SJSA1 (cell line): ENCODE measurements at regions not wholly inside any gene's neighbourhood (a gene's known extent, or its start where the extent isn't known, plus 50 kb on each side); places are given as distances from the start of the nearest gene placed in this dataset.
A peak's percentile ranks its signal among the peaks of the same experiment; 100 is the strongest.

Experiments used
- DNase-seq, 2 experiments: peaks; one replicate each; pipeline ENCODE4 v3.0.0-alpha.2; 2015 to 2020; ENCODE audit warnings: low spot score in 2 of 2, low read depth in 1 of 2
- H3K27ac ChIP-seq: fragments of 250-450 bp; sonication (Bioruptor Pico); 2 replicates; pipeline ENCODE4 v1.5.1; 2020; ENCODE audit warnings: mild to moderate bottlenecking, moderate library complexity
- H3K27me3 ChIP-seq: fragments of 250-450 bp; sonication (Bioruptor Pico); replicated peaks from 2 replicates; pipeline ENCODE4 v1.5.1; 2020; ENCODE audit warnings: mild to moderate bottlenecking, moderate library complexity
- H3K36me3 ChIP-seq: fragments of 250-450 bp; sonication (Bioruptor Pico); 2 replicates; pipeline ENCODE4 v1.5.1; 2020; ENCODE audit warnings: mild to moderate bottlenecking
- H3K4me1 ChIP-seq: fragments of 250-450 bp; sonication (Bioruptor Pico); replicated peaks from 2 replicates; pipeline ENCODE4 v1.6.1; 2021; ENCODE audit warnings: mild to moderate bottlenecking
- H3K4me3 ChIP-seq: fragments of 250-450 bp; sonication (Bioruptor Pico); 2 replicates; pipeline ENCODE4 v1.5.1; 2020; ENCODE audit warnings: mild to moderate bottlenecking
- H3K9me3 ChIP-seq: fragments of 250-450 bp; sonication (Bioruptor Pico); replicated peaks from 2 replicates; pipeline ENCODE4 v1.5.1; 2020; ENCODE audit warnings: mild to moderate bottlenecking

DNA sequence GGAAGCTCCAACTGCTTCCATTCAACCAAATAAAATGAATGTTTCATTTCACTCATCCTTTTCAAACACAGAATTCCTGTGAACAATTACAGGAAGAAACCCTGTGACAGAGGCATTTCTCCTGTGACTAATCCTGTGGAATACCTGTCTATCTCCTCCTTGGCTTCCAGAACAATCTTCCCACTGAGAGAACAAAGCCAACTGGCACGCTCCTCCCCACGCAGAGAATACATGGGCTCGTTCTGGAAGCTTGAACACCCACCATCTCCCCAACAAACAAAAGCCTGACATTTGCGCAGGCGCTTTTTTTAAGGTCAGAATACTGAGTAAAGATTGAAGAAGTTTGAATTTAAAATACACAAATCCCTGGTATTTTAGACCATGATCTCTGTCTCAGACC is 104.7 kb upstream of the SLC66A3 start:
- peaks cover 4% of the 10 kb centered on the region; the same call in 1 of the 2 replicates for H3K4me1 ChIP-seq
- no peaks in the 10 kb centered on the region for H3K27me3 ChIP-seq
- no peak for DNase-seq

DNA sequence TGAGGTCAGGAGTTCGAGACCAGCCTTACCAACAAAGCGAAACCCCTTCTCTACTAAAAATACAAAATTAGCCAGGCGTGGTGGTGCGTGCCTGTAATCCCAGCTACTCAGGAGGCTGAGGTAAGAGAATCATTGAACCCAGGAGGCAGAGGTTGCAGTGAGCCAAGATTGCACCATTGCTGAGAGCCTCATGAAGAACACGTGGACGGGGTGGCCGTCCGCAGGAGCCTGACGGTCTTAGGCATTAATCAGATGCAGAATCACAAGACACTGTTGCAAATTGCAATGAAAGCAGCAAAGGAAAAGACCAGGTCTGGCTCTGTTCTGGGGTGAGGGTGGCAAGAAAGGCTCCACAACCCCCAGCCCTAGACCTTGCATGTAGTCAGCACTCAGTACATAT is 104.0 kb upstream of the SLC66A3 start:
- no peaks in the 10 kb centered on the region for H3K36me3 ChIP-seq
- peaks cover 10% of the 10 kb centered on the region for H3K4me1 ChIP-seq
- H3K4me3 ChIP-seq = no peak overlapping the region
- no peak for DNase-seq
- H3K27ac ChIP-seq = no peak overlapping the region
- H3K9me3 ChIP-seq = no peaks in the 10 kb centered on the region
- no peaks in the 10 kb centered on the region for H3K27me3 ChIP-seq

More for the DNA sequence above, 104.7 kb upstream of the SLC66A3 start:
- H3K4me3 ChIP-seq = no peak overlapping the region
- no peaks in the 10 kb centered on the region for H3K9me3 ChIP-seq
- H3K27ac ChIP-seq = no peak overlapping the region
- no peaks in the 10 kb centered on the region for H3K36me3 ChIP-seq

DNA sequence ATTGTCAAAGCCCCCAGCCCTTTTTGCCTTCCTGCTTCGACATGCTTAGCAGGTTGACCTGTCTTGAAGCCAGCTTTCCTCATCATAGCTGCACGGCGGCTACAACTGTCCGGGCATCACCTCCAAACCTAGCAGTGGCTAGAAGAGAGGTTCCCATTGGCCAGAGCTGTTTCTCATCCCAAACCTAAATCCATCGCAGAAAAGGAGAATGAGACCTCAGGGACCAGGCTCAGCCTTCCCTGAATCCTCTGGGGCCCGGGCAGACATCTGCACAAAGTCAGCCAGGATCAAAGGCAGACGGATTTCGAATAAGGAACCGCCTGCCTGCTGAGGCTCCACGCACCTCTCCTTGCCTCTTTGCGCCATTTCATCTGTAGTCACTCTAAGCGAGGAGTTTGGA is 101.7 kb upstream of the SLC66A3 start:
- Histone ChIP-seq H3K9me3 (no peaks in the 10 kb centered on the region), H3K27ac (no peak overlapping the region), H3K4me1 (peaks cover 20% of the 10 kb centered on the region), H3K36me3 (no peaks in the 10 kb centered on the region), H3K4me3 (no peak overlapping the region), H3K27me3 (no peaks in the 10 kb centered on the region)
- DNase-seq = no peak

DNA sequence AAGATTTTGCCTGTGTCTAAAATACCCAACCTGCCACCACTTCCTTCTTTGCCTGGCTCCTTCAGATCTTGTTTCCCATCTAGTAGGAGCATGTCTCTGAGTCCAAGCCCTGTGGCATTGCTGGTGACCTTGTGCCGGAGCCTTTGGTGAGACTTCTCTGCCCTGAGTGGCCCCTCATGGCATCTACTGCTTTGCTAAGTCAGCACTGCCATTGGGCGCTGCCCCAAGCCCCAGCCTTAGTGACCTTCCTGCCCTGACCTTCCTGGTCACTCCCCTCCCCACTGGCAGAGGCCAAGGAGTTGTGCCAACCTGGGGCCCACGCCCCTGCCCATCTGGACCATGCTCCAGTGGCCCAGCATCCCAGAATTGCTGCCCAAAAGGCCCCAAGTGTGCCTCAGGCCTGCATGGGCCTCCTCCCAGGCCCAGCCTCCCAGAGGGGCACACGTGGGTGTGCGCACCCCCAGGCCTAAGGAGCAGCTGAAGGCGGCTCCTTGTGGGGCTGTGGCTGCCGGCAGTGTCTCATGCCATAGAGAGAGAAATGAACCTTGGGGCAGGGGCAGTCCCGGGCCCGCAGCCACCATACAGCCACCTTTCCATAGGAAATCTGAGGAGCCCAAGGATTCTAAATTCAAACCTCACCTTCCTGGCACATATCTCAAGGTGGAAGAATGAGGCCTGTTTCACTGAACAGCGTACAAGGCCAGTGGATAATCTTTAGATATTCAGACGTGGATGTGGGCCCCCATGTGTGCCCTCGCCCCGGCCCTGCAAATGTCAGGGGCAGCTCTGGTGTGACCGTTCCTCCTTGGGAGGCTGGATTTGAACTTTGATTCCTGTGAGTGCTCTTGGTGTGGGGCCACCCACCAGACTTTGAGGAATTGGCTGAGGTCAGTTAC is 100.2 kb upstream of the SLC66A3 start:
- H3K36me3 ChIP-seq = no peaks in the 10 kb centered on the region
- H3K4me3 ChIP-seq = no peak overlapping the region
- H3K4me1 ChIP-seq = peaks cover 20% of the 10 kb centered on the region
- no peak for DNase-seq
- no peak overlapping the region for H3K27ac ChIP-seq
- no peaks in the 10 kb centered on the region for H3K9me3 ChIP-seq
- no peaks in the 10 kb centered on the region for H3K27me3 ChIP-seq

DNA sequence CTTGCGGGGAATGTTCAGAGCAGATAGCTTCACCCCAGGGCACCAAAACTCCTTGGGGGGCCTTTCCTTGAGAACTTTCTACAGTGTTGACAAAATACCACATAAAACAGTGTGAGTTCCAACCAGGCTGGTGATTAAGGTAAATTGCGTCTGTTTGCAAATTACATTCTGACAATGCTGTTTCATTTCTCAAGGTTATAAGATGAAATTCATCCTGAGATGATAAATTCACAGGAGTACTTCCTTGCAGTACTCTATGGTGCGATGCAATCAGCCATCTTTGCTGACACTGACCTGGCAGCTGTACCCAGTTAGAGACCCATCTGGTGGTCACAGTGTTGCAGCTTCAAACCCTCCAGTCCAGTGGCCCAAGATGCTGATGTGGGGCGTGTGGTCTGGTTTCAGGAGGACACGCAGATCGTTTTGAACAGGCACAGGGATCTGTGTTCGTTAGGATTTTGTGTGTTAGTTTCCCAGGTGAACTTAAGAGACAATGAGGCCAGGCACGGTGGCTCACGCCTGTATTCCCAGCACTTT is 99.5 kb upstream of the SLC66A3 start:
- Histone ChIP-seq H3K27me3 (no peaks in the 10 kb centered on the region), H3K9me3 (no peaks in the 10 kb centered on the region), H3K4me3 (no peak overlapping the region), H3K27ac (no peak overlapping the region), H3K36me3 (no peaks in the 10 kb centered on the region), H3K4me1 (peaks cover 20% of the 10 kb centered on the region)
- no peak for DNase-seq

DNA sequence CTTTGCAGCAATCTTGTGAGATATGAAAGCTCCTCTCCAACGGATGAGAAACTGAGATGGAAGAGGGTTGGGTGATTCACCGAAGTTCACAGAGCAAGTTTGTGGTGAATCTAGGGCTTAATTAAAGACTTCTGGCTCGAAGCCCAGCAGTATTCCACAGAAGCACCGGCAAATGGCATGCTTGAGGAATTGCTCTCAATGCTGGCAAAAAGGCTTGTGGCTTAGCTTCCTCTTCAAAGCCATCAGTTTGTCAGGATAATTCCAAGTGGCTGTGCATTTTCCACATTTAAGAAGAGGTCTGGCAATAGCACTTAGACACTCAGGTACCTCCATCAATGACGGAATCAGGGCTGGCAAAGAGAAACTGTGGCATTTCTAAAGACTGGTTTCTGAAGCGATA is 98.7 kb upstream of the SLC66A3 start:
- H3K4me3 ChIP-seq = no peak overlapping the region
- H3K9me3 ChIP-seq = no peaks in the 10 kb centered on the region
- no peaks in the 10 kb centered on the region for H3K27me3 ChIP-seq
- H3K4me1 ChIP-seq = peaks cover 20% of the 10 kb centered on the region
- no peak overlapping the region for H3K27ac ChIP-seq
- no peaks in the 10 kb centered on the region for H3K36me3 ChIP-seq
- peak; percentile 58 to 63 for DNase-seq

DNA sequence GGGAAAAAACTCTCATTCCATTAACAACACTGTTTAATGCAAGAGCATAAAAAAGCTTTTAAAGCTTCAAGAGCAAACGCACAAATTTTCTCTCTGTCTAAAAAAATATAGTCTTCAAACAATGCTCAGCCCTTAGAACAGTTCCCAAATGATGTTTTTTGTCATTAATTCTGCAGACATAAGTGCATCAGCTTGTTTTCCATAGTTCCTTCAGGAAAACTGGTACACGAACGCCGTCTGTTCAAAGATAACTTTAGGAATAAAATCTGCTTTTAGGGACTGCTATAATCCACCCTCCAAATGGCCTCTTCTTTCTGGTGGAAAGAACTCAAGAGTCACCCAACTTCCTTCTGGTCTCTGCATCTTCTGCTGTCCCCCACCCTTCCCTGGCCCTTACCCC is 98.2 kb upstream of the SLC66A3 start:
- no peaks in the 10 kb centered on the region for H3K36me3 ChIP-seq
- no peak overlapping the region for H3K27ac ChIP-seq
- peaks cover 20% of the 10 kb centered on the region for H3K4me1 ChIP-seq
- 0 out of 2 replicates have a peak, but pooled peaks cover 1% of the 10 kb centered on the region for H3K9me3 ChIP-seq
- H3K4me3 ChIP-seq = no peak overlapping the region
- DNase-seq = no peak
- H3K27me3 ChIP-seq = no peaks in the 10 kb centered on the region

DNA sequence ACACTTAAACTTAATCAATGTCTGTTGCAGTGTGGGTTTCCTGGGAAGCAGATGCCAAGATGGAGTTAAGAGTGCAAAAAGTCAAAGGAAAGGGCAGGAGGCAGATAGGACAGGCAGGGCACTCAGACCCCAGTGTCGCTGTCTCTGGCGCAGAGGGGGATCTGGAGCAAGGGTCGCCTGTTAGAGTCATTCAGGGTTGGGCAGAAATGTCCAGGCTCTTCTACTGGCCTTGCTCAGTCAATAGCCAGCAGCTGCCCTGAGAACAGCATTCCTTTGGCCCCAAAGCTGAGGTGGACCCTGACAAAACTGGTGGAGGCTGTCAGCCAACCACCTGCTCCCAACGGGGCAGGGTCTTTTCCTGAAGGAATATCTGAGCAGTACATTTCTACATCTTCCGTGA is 97.1 kb upstream of the SLC66A3 start:
- H3K36me3 ChIP-seq = no peaks in the 10 kb centered on the region
- H3K27me3 ChIP-seq = no peaks in the 10 kb centered on the region
- H3K27ac ChIP-seq = no peak overlapping the region

DNA sequence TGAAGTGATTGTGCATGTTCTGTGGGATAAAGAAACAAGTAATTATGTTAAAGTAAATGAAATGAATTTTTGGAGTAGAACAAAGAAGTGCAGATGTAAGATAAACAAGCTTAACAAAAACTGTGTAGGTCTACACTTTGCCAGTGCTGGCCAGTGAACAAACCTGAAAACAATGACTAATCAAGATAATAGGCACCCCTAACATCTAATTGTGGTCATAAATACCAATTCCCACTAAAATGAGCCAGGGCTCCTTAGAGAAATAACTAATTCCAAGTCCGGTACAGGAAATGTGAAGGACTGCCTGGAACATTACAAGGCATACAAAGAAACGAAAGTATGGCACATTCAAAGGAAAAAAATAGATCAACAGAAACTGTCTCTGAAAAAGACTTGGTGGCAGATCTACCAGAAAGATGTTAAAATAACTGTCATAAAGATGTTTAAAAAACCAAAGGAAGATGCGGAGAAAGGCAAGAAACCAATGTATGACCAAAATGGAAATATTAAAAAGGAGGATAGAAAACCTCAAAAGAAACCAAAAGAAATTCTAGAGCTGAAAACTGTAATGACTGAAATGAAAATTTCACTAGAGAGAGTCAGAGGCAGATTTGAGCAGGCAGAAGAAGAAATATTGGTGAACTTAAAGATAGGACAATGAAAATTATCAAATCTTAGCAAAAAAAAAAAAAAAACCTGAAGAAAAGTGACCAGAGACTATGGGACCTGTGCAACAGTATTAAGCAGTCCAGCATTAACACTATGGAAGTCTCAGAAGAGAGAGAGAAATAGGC is 94.7 kb upstream of the SLC66A3 start:
- H3K27me3 ChIP-seq = no peaks in the 10 kb centered on the region
- peak in 1 of 2 experiments; percentile 14 for DNase-seq
- H3K4me1 ChIP-seq = peaks cover 24% of the 10 kb centered on the region
- H3K36me3 ChIP-seq = no peaks in the 10 kb centered on the region
- H3K27ac ChIP-seq = no peak overlapping the region
- H3K9me3 ChIP-seq = 0 out of 2 replicates have a peak, but pooled peaks cover 3% of the 10 kb centered on the region
- no peak overlapping the region for H3K4me3 ChIP-seq

More for the DNA sequence above, 97.1 kb upstream of the SLC66A3 start:
- H3K9me3 ChIP-seq = 0 out of 2 replicates have a peak, but pooled peaks cover 3% of the 10 kb centered on the region
- DNase-seq = no peak
- no peak overlapping the region for H3K4me3 ChIP-seq
- peaks cover 20% of the 10 kb centered on the region for H3K4me1 ChIP-seq

DNA sequence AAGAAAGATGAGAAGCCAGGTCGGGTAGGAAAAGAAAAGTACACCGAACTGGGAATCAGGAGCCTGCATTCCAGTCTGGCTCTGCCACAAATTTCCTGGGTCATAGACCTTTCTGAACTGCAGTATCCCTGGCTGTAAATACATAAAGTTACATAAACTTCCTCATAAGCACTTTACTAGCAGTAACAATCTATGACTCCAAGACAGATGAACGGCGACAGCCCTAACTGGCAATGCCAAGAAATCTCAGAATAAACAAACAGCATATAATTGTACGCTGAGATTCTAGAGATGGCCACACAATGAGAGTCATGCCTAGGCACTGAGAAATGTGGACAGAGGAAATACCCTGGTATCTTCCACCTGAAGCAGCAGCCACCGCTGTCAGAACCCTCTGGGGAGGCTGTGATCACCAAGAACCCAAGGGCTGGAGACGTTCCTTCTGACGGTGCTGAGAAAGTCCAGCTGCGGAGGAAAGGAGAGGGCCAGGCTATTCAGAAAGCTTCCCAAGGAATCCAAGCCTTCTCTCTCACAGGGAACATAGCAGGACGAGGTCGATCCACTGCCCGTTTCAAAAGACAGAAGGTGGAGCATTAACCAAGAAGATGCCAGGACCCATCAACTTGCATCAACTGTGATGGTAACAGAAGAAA is 89.3 kb upstream of the SLC66A3 start:
- Histone ChIP-seq H3K27ac (no peak overlapping the region), H3K27me3 (no peaks in the 10 kb centered on the region), H3K36me3 (no peaks in the 10 kb centered on the region), H3K4me1 (peaks cover 16% of the 10 kb centered on the region), H3K4me3 (no peak overlapping the region), H3K9me3 (0 out of 2 replicates have a peak, but pooled peaks cover 3% of the 10 kb centered on the region)
- peak in 1 of 2 experiments; percentile 66 for DNase-seq

DNA sequence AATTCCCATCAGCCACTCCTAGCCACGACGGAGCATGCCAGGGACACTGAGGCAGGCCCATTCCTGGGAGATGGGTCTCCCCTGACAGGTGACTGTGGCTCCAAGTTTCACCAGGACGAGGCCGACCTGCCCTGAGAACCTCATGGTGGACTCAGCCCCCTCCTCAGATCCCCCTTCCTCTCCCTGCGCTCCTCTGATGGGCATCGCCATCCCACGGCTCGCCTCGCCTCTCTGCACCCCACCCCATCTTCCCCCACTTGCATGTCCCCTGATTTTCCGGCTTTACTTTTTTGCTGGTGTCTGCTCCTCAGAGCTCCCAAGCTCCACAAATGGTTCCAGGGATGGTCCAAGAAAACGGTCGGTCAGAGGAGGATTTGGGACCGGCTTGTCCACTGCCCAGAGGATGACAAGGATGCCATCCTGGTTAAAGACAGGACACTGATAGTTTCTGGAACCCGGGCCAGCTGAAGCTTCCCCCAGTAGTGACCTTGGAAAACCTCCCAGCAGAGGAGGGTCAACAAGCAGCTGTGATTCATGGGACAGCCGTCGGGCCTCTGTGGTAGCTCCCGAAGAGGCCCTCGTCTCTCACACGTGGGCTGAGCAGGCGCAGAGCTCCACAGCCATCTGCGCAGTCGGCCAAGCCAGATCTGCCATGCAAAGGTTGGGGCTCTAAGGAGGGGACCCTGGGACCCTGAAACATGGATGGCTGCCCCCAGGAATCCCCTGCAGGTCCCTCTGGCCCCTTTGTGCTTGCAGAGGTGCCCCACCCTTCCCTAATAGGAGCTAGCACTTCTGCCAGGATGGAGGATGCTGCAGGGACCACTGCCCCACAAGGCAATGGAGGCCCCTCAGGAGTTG is 87.8 kb upstream of the SLC66A3 start:
- Histone ChIP-seq H3K27ac (no peak overlapping the region), H3K36me3 (no peaks in the 10 kb centered on the region), H3K4me3 (no peak overlapping the region), H3K9me3 (no peaks in the 10 kb centered on the region), H3K4me1 (peaks cover 16% of the 10 kb centered on the region), H3K27me3 (no peaks in the 10 kb centered on the region)
- DNase-seq = no peak

DNA sequence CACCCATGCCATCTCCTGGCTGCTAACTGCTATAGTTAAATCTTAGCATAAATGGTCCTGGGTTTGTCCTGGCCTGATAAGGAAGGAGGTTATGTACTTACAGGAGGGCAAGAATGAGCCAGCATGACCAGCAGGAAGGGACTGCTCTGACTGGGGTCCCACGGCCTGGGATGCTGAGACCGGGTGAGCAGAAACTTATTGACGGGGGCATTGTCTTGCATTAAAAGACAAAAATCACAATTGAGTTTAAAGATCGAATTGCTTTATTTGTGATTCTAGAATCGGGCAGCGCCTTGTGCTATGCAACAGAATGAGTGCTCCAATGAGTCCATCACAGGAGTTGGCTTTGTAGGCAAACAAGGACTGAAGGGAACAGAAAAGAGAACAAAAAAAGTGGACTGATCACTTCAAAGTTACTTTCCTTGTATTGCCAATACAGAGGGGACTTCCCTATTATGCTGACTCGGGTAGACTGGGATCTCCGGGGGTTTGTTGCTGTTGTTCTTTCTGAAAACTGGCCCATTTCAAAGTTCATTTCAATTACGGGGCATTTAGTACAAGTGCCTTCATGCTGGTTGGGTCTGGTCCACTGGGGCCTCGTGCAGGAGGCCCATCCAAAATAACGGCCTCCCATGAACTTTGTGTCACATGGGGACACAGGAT is 87.1 kb upstream of the SLC66A3 start:
- H3K27me3 ChIP-seq = no peaks in the 10 kb centered on the region
- no peak for DNase-seq
- no peaks in the 10 kb centered on the region for H3K9me3 ChIP-seq
- H3K4me1 ChIP-seq = peaks cover 22% of the 10 kb centered on the region
- no peak overlapping the region for H3K4me3 ChIP-seq
- no peak overlapping the region for H3K27ac ChIP-seq
- H3K36me3 ChIP-seq = no peaks in the 10 kb centered on the region
